AG09309 (cell line): ENCODE measurements at regions not wholly inside any gene's neighbourhood (a gene's known extent, or its start where the extent isn't known, plus 50 kb on each side); places are given as distances from the start of the nearest gene placed in this dataset.

Experiments used
- DNase-seq: peaks from one replicate; pipeline ENCODE4 v3.0.0-alpha.2; 2010; ENCODE audit warnings: low read depth
- H3K4me3 ChIP-seq: 2 replicates; pipeline ENCODE4 v1.5.1; 2011; ENCODE audit warnings: mild to moderate bottlenecking, low read depth, low read length, moderate library complexity; ENCODE audit not compliant: control insufficient read depth
- CTCF ChIP-seq: IDR thresholded peaks from 2 replicates; pipeline ENCODE4 v1.5.1; 2011; ENCODE audit warnings: mild to moderate bottlenecking, low read depth, low read length, inconsistent platforms; ENCODE audit not compliant: insufficient read depth, control insufficient read depth; ENCODE audit errors: missing control alignments

GRCh38 chr5:155441849-155442248 is 428.3 kb downstream of the KIF4B start:
- no peak for DNase-seq
- no peak for TF ChIP-seq CTCF
- no peak overlapping the region for H3K4me3 ChIP-seq

- H3K4me3 ChIP-seq = no peak overlapping the region
- TF ChIP-seq CTCF = no peak
- DNase-seq = no peak
These were observed 437.6 kb downstream of the KIF4B start for GRCh38 chr5:155451106-155451505.

DNA sequence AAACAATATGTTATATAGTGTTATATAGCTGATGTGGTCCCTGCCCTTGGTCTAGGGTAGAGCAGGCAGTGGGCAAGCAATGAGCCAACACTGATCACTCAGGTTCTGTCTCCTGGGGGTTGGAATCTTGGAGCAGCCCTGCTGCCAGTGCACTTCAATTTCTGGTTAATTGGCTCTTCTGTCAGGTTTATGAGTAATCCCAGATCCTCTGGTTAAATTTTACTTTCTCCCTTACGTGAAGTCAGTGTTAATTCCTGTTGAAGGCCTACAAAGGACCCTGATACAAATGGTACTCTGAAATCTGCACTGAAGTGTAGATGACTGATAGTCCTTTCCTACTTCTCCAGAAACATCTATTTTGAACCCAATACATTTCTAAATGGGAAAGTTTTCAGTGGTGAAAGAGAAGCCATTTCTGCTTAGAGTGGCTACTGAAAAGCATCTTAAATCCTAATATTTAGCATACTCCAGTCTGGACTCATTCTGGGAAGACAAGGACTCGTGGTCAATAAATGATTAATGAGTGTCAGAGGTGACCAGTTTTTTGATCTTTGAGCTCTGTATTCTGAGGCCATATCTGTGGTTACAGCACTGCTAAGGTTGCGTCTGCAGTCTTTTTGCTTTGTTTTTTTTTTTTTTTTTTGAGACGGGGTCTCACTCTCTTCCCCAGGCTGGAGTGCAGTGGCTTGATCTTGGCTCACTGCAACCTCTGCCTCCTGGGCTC is 442.4 kb downstream of the KIF4B start:
- no peak overlapping the region for H3K4me3 ChIP-seq
- DNase-seq = no peak
- TF ChIP-seq CTCF = no peak

- no peak overlapping the region for H3K4me3 ChIP-seq
- TF ChIP-seq CTCF = no peak
- no peak for DNase-seq
These were observed 446.4 kb downstream of the KIF4B start for GRCh38 chr5:155459889-155460500.

DNA sequence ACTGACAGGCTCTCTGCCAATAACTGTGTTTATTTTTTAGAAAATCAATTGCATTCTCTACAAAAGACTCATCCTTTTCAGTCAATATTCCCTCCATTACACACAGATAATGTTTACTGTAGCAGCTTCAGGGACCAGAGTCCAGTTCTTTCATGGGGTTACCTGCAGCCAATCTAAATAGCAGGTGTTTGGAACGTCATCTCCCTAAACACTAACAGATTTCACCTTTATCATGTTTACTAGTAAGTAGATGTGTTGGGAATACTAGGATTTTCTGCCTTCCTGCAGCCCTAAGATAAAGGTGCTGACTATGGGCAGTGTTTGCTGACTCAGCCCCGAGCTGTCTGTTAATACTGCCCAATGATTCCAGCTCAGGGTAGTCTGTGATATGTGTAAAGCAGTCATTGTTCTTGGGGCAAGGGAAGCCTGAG is 447.0 kb downstream of the KIF4B start:
- no peak for TF ChIP-seq CTCF
- no peak overlapping the region for H3K4me3 ChIP-seq
- no peak for DNase-seq

GRCh38 chr5:155461304-155461703 is 447.7 kb downstream of the KIF4B start:
- no peak overlapping the region for H3K4me3 ChIP-seq
- DNase-seq = no peak

More at GRCh38 chr5:155461304-155461703, 447.7 kb downstream of the KIF4B start:
- no peak for TF ChIP-seq CTCF
